Astrocyte (in vitro differentiated cells and primary cell): ENCODE measurements at regions not wholly inside any gene's neighbourhood (a gene's known extent, or its start where the extent isn't known, plus 50 kb on each side); places are given as distances from the start of the nearest gene placed in this dataset.

ENCODE experiments used
- DNase-seq: peaks from one replicate; pipeline ENCODE4 v3.0.0-alpha.2; 2010; ENCODE audit warnings: low read depth
- FAIRE-seq: peaks from 2 replicates; lab custom pipeline; 2011; peaks lifted over from hg19 to GRCh38; lab: Jason Lieb, UNC
- H2AFZ ChIP-seq: 2 replicates; pipeline ENCODE4 v1.6.0; 2012; ENCODE audit warnings: low read depth, low read length, inconsistent platforms
- H3K27ac ChIP-seq: 2 replicates; pipeline ENCODE4 v1.5.1; 2011; ENCODE audit warnings: low read depth, low read length, inconsistent platforms
- H3K27me3 ChIP-seq: 2 replicates; pipeline ENCODE4 v1.6.0; 2011; ENCODE audit warnings: low read length, inconsistent platforms; ENCODE audit not compliant: insufficient read depth
- H3K36me3 ChIP-seq: 2 replicates; pipeline ENCODE4 v1.5.1; 2011; ENCODE audit warnings: low read length, inconsistent platforms; ENCODE audit not compliant: insufficient read depth
- H3K4me1 ChIP-seq: 2 replicates; pipeline ENCODE4 v1.5.1; 2011; ENCODE audit warnings: low read length, inconsistent platforms; ENCODE audit not compliant: insufficient read depth
- H3K4me2 ChIP-seq: 2 replicates; pipeline ENCODE4 v1.6.0; 2012; ENCODE audit warnings: low read length, inconsistent platforms
- H3K4me3 ChIP-seq: 2 replicates; pipeline ENCODE4 v1.5.1; 2011; ENCODE audit warnings: low read depth, mild to moderate bottlenecking, low read length, inconsistent platforms; ENCODE audit not compliant: insufficient read depth
- H3K79me2 ChIP-seq: 2 replicates; pipeline ENCODE4 v1.6.0; 2012; ENCODE audit warnings: mild to moderate bottlenecking, low read length, inconsistent platforms; ENCODE audit not compliant: insufficient read depth
- H3K9ac ChIP-seq: 2 replicates; pipeline ENCODE4 v1.6.0; 2012; ENCODE audit warnings: mild to moderate bottlenecking, low read length, inconsistent platforms
- H3K9me3 ChIP-seq: 2 replicates; pipeline ENCODE4 v1.5.1; 2012; ENCODE audit warnings: low read depth, mild to moderate bottlenecking, low read length, inconsistent platforms; ENCODE audit not compliant: insufficient read depth
- H4K20me1 ChIP-seq: 2 replicates; pipeline ENCODE4 v1.6.0; 2012; ENCODE audit warnings: low read length, inconsistent platforms; ENCODE audit not compliant: insufficient read depth
- H3K27ac Mint-ChIP-seq: one replicate; pipeline ENCODE4 v1.8.0; 2021; ENCODE audit warnings: mild to moderate bottlenecking, mixed read lengths; ENCODE audit not compliant: unreplicated experiment
- H3K27me3 Mint-ChIP-seq: one replicate; pipeline ENCODE4 v1.8.0; 2021; ENCODE audit warnings: low read depth, mixed read lengths; ENCODE audit not compliant: unreplicated experiment
- H3K36me3 Mint-ChIP-seq: one replicate; pipeline ENCODE4 v1.8.0; 2021; ENCODE audit warnings: low read depth, mixed read lengths; ENCODE audit not compliant: unreplicated experiment
- H3K4me1 Mint-ChIP-seq: one replicate; pipeline ENCODE4 v1.8.0; 2021; ENCODE audit warnings: low read depth, mixed read lengths; ENCODE audit not compliant: unreplicated experiment
- H3K4me3 Mint-ChIP-seq: one replicate; pipeline ENCODE4 v1.8.0; 2021; ENCODE audit warnings: mild to moderate bottlenecking, moderate library complexity, mixed read lengths; ENCODE audit not compliant: unreplicated experiment
- H3K9me3 Mint-ChIP-seq: one replicate; pipeline ENCODE4 v1.8.0; 2021; ENCODE audit warnings: mild to moderate bottlenecking, mixed read lengths; ENCODE audit not compliant: unreplicated experiment
- EZH2 ChIP-seq: IDR thresholded peaks from 2 replicates; pipeline ENCODE4 v1.6.1; 2012; ENCODE audit warnings: mild to moderate bottlenecking, low read length, inconsistent platforms; ENCODE audit not compliant: insufficient read depth
- TF ChIP-seq, protein P1 (sequence below): IDR thresholded peaks from 2 replicates; pipeline ENCODE4 v1.5.1; 2011; ENCODE audit warnings: low read depth, mild to moderate bottlenecking, inconsistent platforms, low read length, moderate library complexity; ENCODE audit not compliant: insufficient read depth

GRCh38 chr10:59524348-59524747 is 162.0 kb upstream of the FAM13C start:
- H3K27me3 Mint-ChIP-seq = peaks cover 1% of the 10 kb centered on the region
- DNase-seq = no peak
- no peaks in the 10 kb centered on the region for H4K20me1 ChIP-seq
- H3K27ac ChIP-seq = no peak overlapping the region
- H3K27ac Mint-ChIP-seq = no peak overlapping the region
- no peak for FAIRE-seq
- H3K9me3 ChIP-seq = no peaks in the 10 kb centered on the region
- H3K4me1 Mint-ChIP-seq = no peaks in the 10 kb centered on the region
- H2AFZ ChIP-seq = no peak overlapping the region
- no peaks in the 10 kb centered on the region for H3K36me3 ChIP-seq
- H3K36me3 Mint-ChIP-seq = no peaks in the 10 kb centered on the region
- no peak overlapping the region for H3K9ac ChIP-seq
- no peaks in the 10 kb centered on the region for H3K9me3 Mint-ChIP-seq
- TF ChIP-seq EZH2 = no peak
- TF ChIP-seq, protein P1, sequence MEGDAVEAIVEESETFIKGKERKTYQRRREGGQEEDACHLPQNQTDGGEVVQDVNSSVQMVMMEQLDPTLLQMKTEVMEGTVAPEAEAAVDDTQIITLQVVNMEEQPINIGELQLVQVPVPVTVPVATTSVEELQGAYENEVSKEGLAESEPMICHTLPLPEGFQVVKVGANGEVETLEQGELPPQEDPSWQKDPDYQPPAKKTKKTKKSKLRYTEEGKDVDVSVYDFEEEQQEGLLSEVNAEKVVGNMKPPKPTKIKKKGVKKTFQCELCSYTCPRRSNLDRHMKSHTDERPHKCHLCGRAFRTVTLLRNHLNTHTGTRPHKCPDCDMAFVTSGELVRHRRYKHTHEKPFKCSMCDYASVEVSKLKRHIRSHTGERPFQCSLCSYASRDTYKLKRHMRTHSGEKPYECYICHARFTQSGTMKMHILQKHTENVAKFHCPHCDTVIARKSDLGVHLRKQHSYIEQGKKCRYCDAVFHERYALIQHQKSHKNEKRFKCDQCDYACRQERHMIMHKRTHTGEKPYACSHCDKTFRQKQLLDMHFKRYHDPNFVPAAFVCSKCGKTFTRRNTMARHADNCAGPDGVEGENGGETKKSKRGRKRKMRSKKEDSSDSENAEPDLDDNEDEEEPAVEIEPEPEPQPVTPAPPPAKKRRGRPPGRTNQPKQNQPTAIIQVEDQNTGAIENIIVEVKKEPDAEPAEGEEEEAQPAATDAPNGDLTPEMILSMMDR = no peak
- H3K4me2 ChIP-seq = no peak overlapping the region
- no peaks in the 10 kb centered on the region for H3K79me2 ChIP-seq
- no peaks in the 10 kb centered on the region for H3K27me3 ChIP-seq
- H3K4me3 ChIP-seq = no peak overlapping the region
- H3K4me1 ChIP-seq = no peaks in the 10 kb centered on the region
- no peak overlapping the region for H3K4me3 Mint-ChIP-seq

DNA sequence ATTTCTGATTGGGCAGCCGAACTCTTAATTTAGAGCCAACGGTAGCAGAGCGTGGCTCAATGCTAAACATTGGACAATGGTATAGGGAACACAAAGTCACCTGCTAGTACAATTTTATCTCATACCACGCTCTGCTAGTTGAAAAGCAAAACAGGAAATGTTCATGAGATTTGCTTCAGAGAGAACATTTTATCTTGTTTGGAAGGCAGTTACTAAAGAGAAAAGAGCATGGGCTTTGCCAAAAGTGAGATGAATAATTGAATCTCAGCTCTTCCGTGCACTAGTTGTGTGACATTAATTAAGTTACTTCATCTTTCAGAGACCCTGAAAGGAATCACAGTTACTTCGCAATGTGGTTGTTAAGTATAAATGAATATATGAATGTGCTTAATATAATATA is 161.5 kb upstream of the FAM13C start:
- H3K27me3 Mint-ChIP-seq = no peaks in the 10 kb centered on the region
- H3K9me3 Mint-ChIP-seq = no peaks in the 10 kb centered on the region
- no peak overlapping the region for H3K4me3 ChIP-seq
- H3K4me1 ChIP-seq = no peaks in the 10 kb centered on the region
- TF ChIP-seq, protein P1 = no peak
- TF ChIP-seq EZH2 = no peak
- H3K9ac ChIP-seq = no peak overlapping the region
- no peak overlapping the region for H3K27ac ChIP-seq
- no peaks in the 10 kb centered on the region for H3K27me3 ChIP-seq
- no peak overlapping the region for H2AFZ ChIP-seq
- no peaks in the 10 kb centered on the region for H3K79me2 ChIP-seq
- no peak for DNase-seq
- H3K36me3 Mint-ChIP-seq = no peaks in the 10 kb centered on the region
- no peaks in the 10 kb centered on the region for H3K4me1 Mint-ChIP-seq
- H4K20me1 ChIP-seq = no peaks in the 10 kb centered on the region
- H3K27ac Mint-ChIP-seq = no peak overlapping the region
- no peak overlapping the region for H3K4me3 Mint-ChIP-seq
- H3K4me2 ChIP-seq = no peak overlapping the region
- FAIRE-seq = no peak
- H3K36me3 ChIP-seq = no peaks in the 10 kb centered on the region
- H3K9me3 ChIP-seq = no peaks in the 10 kb centered on the region

DNA sequence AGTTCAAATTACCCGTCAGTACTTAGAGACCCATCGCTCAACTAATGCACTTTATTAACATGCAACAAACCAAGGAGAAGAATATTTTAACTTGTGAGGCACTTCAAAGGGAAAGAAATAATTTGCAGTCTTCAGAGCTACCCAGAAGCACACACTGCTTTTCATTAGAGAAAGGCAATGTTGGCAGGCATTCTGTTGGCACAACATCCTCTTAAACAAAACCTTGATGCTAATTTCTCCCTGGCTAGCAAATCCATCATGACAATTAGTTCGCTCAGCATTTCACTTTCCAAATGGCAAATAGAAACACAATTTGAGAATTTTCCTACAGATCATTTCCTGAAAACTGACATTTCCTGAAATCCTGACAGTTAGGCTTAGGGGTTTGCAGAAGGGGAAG is 155.6 kb upstream of the FAM13C start:
- Histone ChIP-seq H3K27ac (no peak overlapping the region), H3K4me2 (no peak overlapping the region), H3K79me2 (no peaks in the 10 kb centered on the region), H3K9me3 (no peaks in the 10 kb centered on the region), H3K27me3 (peaks cover 6% of the 10 kb centered on the region), H3K4me1 (no peaks in the 10 kb centered on the region), H3K36me3 (no peaks in the 10 kb centered on the region), H4K20me1 (no peaks in the 10 kb centered on the region), H3K4me3 (no peak overlapping the region), H3K9ac (no peak overlapping the region), H2AFZ (no peak overlapping the region)
- H3K36me3 Mint-ChIP-seq = no peaks in the 10 kb centered on the region
- DNase-seq = no peak
- H3K9me3 Mint-ChIP-seq = no peaks in the 10 kb centered on the region
- H3K27ac Mint-ChIP-seq = no peak overlapping the region
- H3K27me3 Mint-ChIP-seq = no peaks in the 10 kb centered on the region
- no peak for FAIRE-seq
- no peak overlapping the region for H3K4me3 Mint-ChIP-seq
- TF ChIP-seq, protein P1 = no peak
- no peak for TF ChIP-seq EZH2
- peaks cover 2% of the 10 kb centered on the region for H3K4me1 Mint-ChIP-seq
